ENCODE measurements at regions not wholly inside any gene's neighbourhood (a gene's known extent, or its start where the extent isn't known, plus 50 kb on each side); places are given as distances from the start of the nearest gene placed in this dataset.

DNA sequence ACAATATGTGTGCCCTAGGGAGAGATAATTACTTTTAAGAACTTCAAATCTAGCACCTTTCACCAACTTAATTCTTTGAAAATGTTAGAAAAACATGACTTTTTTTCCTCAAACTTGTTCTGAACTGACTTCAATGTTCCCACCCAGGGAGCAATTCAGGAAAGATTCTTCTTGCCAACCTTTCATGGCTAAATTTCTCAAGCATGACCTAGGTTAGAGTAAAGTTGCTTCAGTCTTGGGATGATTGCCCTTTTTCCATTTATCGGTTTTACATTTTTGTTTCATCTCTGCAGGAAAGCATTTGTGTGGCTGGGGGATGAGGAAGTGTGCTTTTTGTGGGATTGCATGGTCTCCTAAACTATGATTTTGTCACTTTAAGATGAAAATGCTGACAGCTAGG, 647.7 kb downstream of the LTN1 start:
- no peak for DNase-seq (ENCODE audit: low read depth in 2 of 2)

GRCh38 chr21:28342212-28342810, 650.4 kb downstream of the LTN1 start:
- no peak for DNase-seq (ENCODE audit: low read depth in 2 of 2)

GRCh38 chr21:28339403-28339802, 653.3 kb downstream of the LTN1 start:
- DNase-seq (ENCODE audit: low read depth in 2 of 2): no peak

- DNase-seq (ENCODE audit: low read depth in 2 of 2): no peak
These were observed 653.9 kb downstream of the LTN1 start for GRCh38 chr21:28338701-28339305.

DNA sequence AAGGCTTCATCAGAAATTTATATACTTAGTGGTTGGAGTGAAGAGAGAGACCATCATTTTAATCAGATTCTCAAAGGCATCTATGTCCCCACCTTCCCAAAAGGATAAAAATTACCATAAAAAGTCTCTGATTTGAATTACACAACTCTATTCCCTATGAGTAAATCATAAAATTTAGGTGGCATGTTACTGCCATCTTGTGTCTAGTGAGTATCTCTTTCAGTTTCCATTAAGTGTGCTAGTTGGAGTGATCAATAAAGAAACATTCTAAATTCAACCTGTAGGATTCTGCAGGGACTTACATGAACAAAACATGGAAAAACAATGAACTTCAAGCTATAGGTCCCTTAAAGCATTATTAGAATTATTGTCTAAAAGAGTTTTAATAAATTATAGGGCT, 655.4 kb downstream of the LTN1 start:
- no peak for DNase-seq (ENCODE audit: low read depth in 2 of 2)

DNA sequence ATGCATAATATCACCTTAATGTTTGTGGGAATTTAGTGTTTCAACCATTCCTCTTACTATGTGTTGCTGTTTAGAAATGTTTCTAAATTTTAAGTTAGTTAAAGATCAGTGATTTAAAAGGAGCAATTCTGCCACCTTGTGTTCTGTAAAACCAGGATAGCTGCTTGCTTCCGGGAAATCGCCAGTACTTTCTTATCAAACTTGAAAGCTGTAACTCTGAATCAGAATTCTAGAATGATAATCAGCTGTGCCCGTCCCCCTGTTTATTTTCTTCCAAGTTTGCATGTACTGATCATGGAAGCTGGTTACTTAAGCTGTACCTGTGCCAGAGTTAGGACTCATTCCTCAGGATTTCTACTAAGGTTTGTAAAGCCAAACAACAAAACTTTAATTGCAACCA, 656.4 kb downstream of the LTN1 start:
- DNase-seq (ENCODE audit: low read depth in 2 of 2): no peak

DNA sequence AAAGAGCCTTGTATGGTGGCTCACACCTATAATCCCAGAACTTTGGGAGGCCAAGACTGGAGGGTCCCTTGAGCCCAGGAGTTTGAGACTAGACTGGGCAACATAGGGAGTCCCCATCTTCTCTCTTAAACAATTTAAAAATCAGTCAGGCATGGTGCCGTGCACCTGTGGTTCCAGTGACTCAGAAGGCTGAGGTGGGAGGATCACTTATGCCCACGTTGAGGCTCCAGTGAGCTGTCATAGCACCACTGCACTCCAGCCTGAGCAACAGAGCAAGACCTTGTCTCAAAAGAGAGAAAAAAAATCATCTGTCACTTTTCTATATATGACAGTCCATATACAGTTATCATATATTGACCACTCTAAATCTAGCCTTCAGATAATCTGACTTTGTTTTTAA, 658.3 kb downstream of the LTN1 start:
- DNase-seq (ENCODE audit: low read depth in 2 of 2): no peak

GRCh38 chr21:28333578-28334075, 659.0 kb downstream of the LTN1 start:
- DNase-seq (ENCODE audit: low read depth in 2 of 2): no peak

DNA sequence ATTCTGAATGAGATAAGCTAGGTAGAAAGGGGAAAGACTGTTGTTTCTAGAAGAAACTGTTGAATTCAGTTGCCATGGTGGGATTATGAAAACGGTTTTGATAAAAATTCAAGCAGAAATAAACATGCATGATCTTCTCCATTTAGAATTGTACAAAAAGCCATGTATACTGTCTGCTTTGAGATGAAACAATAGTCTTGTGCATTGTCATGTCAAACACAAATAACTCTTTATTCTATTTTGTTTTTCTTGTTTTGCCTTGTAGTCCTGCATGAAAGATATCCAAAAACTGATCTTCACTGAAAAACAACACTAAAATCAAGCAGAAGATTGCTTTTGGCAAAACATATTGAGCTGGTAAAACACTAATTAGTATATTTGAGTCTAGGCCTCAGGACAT, 659.9 kb downstream of the LTN1 start:
- no peak for DNase-seq (ENCODE audit: low read depth in 2 of 2)

- no peak for DNase-seq (ENCODE audit: low read depth in 2 of 2)
These were observed 667.1 kb downstream of the LTN1 start for GRCh38 chr21:28325618-28326017.

DNA sequence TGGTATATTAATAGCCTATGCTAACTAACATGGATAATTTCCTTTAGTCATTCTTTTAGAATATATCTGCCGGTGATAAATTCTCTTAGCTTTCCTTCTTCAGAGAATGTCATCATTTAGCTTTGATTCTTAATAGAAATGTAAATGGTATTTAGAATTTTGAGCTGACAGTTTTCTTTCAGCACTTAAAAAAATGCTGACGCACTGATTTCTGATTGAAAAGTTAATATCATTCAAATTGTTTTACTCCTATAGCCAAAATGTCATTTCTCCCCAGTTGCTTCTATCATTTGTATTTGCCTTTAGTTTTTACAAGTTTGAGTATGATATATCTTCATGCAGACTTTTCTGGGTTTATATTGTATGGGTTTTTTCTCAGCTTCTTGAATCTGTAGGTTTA, 668.0 kb downstream of the LTN1 start:
- DNase-seq (ENCODE audit: low read depth in 2 of 2): no peak

GRCh38 chr21:28317177-28317950, 675.3 kb downstream of the LTN1 start:
- DNase-seq (ENCODE audit: low read depth in 2 of 2): no peak

DNA sequence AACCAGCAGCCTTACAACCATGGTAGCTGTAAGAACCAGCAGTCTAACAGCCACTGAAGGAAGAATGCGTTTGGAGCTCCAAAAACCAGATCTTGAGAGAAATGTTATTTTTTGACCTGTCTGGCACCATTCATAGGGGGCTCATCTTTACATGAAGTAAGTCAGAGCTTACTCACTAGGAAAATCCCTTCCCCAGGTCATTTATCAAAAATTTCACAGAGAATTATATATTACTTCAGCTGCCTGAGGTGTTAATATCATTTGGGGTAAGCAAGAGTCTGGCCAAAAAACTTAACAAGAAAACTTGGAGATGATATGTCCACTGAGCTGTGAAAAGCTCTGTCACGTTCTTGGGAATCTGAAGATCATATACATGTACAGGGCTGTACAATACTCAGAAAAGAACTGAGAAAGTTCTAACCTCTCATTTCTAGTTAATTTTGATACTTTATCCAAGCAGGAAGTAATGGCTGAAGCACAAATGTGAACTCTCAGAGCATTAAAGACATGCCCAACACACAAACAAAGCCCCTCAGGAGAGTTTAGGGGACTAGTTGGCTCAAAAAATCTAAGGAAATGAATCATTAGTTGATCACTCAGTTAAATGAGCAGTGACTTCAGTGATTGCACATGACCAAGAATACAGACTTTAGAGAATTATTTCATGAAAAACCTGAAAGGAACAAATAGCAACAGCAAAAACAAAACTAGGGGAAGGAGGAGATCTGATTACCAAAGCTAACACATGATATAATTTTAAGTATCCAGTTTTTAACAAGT, 681.1 kb downstream of the LTN1 start:
- no peak for DNase-seq (ENCODE audit: low read depth in 2 of 2)

- DNase-seq (ENCODE audit: low read depth in 2 of 2): no peak
These were observed 682.0 kb downstream of the LTN1 start for GRCh38 chr21:28310711-28311110.

DNA sequence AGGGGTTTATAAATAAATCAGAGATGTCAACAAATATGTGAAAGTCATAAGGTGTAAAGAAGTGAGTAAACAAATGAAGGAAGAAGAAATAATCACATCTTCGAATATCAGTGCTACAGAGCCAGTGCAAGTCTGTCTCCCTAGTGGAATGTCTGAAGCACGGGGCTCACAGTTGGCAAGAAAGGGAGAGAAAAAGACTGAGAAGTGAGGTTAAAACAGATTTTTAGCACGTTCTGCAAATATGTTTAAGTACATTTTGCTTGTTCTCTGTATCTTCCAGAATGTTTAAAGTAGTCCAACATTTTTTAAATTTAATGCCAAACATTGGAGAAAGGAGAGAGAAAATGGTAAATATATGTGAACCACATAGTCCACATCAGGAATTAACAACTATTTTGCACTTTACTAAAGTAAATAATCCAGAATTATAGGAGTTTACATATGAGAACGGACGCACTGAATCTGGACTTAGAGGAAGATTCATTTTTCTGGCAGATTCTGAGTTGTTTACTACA, 682.4 kb downstream of the LTN1 start:
- no peak for DNase-seq (ENCODE audit: low read depth in 2 of 2)

- DNase-seq (ENCODE audit: low read depth in 2 of 2): no peak
These were observed 683.1 kb downstream of the LTN1 start for GRCh38 chr21:28309596-28309995.

GRCh38 chr21:28308516-28308915, 684.2 kb downstream of the LTN1 start:
- DNase-seq (ENCODE audit: low read depth in 2 of 2): no peak

DNA sequence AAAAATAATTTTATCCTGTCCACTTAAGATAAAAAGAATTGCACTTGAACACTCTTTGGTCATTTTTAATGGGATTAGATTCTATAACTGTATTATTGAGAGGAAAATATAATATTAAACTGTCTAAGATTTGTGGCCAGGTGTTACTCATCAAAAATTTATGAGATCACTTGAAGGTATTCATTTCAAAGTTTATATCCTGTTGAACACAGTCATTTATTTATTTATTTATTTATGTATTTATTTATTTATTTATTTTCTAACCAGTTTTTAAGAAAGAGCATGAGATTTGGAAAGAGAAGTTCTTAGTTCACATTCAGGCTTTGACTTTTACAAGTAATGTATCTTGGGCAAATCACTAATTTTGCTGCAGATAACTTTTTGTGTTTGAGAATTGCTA, 692.7 kb downstream of the LTN1 start:
- no peak for DNase-seq (ENCODE audit: low read depth in 2 of 2)

- DNase-seq (ENCODE audit: low read depth in 2 of 2): no peak
These were observed 694.4 kb downstream of the LTN1 start for GRCh38 chr21:28298251-28298672.

GRCh38 chr21:28294051-28294450, 698.6 kb downstream of the LTN1 start:
- DNase-seq (ENCODE audit: low read depth in 2 of 2): no peak

DNA sequence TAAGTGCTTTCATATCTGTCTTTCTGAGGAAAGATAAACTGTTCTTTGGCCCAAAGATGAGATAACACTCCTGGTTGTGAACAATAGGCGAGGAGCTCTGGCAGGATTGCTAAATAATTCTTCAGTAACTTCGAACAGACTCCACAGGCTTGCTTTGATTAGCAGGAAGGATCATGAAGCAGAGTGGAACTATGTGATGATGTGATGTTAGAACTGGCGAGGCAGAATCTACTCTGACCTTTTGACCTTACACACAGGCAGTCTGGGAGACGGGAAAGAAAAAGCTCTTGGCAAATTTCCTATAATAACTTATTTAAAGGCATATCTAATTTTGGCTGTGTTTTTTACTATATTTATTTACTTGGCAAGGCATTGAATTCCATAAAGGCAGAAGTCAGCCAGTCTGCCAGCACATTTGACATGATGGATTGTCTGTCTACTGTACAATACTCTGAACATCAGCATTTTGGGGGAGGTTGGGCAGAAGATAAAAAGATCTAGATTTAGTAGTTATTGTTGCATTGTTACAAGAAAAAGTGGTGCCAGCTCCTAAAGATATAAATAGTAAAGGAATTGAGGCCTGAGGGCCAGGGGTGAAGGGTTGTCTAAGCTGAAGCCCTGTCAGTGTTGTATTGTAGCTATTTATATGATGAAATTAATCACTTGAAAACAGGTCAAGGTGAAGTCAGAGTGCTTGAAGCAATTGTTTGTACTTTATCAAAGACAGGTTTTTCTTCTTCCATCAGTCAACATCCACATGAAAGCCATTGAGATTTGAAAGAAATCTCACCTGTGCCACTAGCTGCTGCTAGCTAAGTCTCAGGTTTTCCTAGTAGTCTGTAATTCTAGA, 708.8 kb downstream of the LTN1 start:
- no peak for DNase-seq (ENCODE audit: low read depth in 2 of 2)
